IgD-negative memory B cell (primary cell): ENCODE measurements at regions not wholly inside any gene's neighbourhood (a gene's known extent, or its start where the extent isn't known, plus 50 kb on each side); places are given as distances from the start of the nearest gene placed in this dataset.

Experiments
- H3K27ac Mint-ChIP-seq, 3 donors: one replicate each; pipeline ENCODE4 v1.8.0; 2020 to 2022; ENCODE audit warnings: mild to moderate bottlenecking in 3 of 3, mixed read lengths in 3 of 3, moderate library complexity in 1 of 3
- H3K27me3 Mint-ChIP-seq: one replicate; pipeline ENCODE4 v1.8.0; 2021; ENCODE audit warnings: mixed read lengths
- H3K36me3 Mint-ChIP-seq: one replicate; pipeline ENCODE4 v1.8.0; 2020; ENCODE audit warnings: mild to moderate bottlenecking, mixed read lengths
- H3K4me1 Mint-ChIP-seq, 3 donors: one replicate each; pipeline ENCODE4 v1.8.0; 2020 to 2022; ENCODE audit warnings: mixed read lengths in 3 of 3, mild to moderate bottlenecking in 1 of 3
- H3K4me3 Mint-ChIP-seq, 4 donors: one replicate each; pipeline ENCODE4 v1.8.0; 2020 to 2022; ENCODE audit warnings: mild to moderate bottlenecking in 4 of 4, mixed read lengths in 4 of 4, moderate library complexity in 3 of 4
- H3K9me3 Mint-ChIP-seq, 3 donors: one replicate each; pipeline ENCODE4 v1.8.0; 2020 to 2021; ENCODE audit warnings: mixed read lengths in 3 of 3, mild to moderate bottlenecking in 1 of 3

- Mint-ChIP-seq H3K27me3 (no peaks in the 10 kb centered on the region), H3K9me3 (no peaks in the 10 kb centered on the region), H3K27ac (no peak overlapping the region), H3K4me3 (no peak overlapping the region), H3K4me1 (peaks cover 0 to 4% (median 2%) of the 10 kb centered on the region in 3 donors), H3K36me3 (no peaks in the 10 kb centered on the region)
These were observed 159.4 kb downstream of the UBE2E3 start for GRCh38 chr2:181139831-181140230.

- H3K27ac Mint-ChIP-seq: no peak overlapping the region
- no peaks in the 10 kb centered on the region for H3K27me3 Mint-ChIP-seq
- H3K36me3 Mint-ChIP-seq: peaks cover 1% of the 10 kb centered on the region
- H3K4me1 Mint-ChIP-seq: peaks cover 0 to 4% (median 2%) of the 10 kb centered on the region in 3 donors
- no peaks in the 10 kb centered on the region for H3K9me3 Mint-ChIP-seq
- no peak overlapping the region for H3K4me3 Mint-ChIP-seq
These were observed 160.0 kb downstream of the UBE2E3 start for GRCh38 chr2:181140414-181140813.

GRCh38 chr2:181140928-181141327, 160.5 kb downstream of the UBE2E3 start:
- Mint-ChIP-seq H3K27me3 (no peaks in the 10 kb centered on the region), H3K4me3 (no peak overlapping the region), H3K4me1 (peaks cover 0 to 4% (median 3%) of the 10 kb centered on the region in 3 donors), H3K36me3 (peaks cover 1% of the 10 kb centered on the region), H3K27ac (no peak overlapping the region), H3K9me3 (no peaks in the 10 kb centered on the region)

GRCh38 chr2:181141676-181142075, 161.3 kb downstream of the UBE2E3 start:
- Mint-ChIP-seq H3K4me3 (peak overlapping the region in 2 of 4 donors; percentile 10 to 23), H3K9me3 (no peaks in the 10 kb centered on the region), H3K27ac (peak overlapping the region in 1 of 3 donors; percentile 61)

GRCh38 chr2:181142514-181142913, 162.1 kb downstream of the UBE2E3 start:
- Mint-ChIP-seq H3K9me3 (no peaks in the 10 kb centered on the region), H3K27ac (no peak overlapping the region)

More at GRCh38 chr2:181141676-181142075, 161.3 kb downstream of the UBE2E3 start:
- Mint-ChIP-seq H3K27me3 (no peaks in the 10 kb centered on the region), H3K4me1 (peaks cover 0 to 4% (median 4%) of the 10 kb centered on the region in 3 donors), H3K36me3 (peaks cover 1% of the 10 kb centered on the region)

GRCh38 chr2:181143790-181144300, 163.4 kb downstream of the UBE2E3 start:
- H3K27me3 Mint-ChIP-seq: no peaks in the 10 kb centered on the region
- no peak overlapping the region for H3K4me3 Mint-ChIP-seq
- peaks cover 1% of the 10 kb centered on the region for H3K36me3 Mint-ChIP-seq
- no peaks in the 10 kb centered on the region for H3K9me3 Mint-ChIP-seq
- H3K27ac Mint-ChIP-seq: peak overlapping the region in 1 of 3 donors; percentile 35
- peaks cover 0 to 4% (median 4%) of the 10 kb centered on the region in 3 donors for H3K4me1 Mint-ChIP-seq

More at GRCh38 chr2:181142514-181142913, 162.1 kb downstream of the UBE2E3 start:
- Mint-ChIP-seq H3K36me3 (peaks cover 1% of the 10 kb centered on the region), H3K27me3 (no peaks in the 10 kb centered on the region), H3K4me1 (peaks cover 0 to 4% (median 4%) of the 10 kb centered on the region in 3 donors), H3K4me3 (peak overlapping the region in 2 of 4 donors; percentile 0 to 49)

GRCh38 chr2:181145645-181146044, 165.2 kb downstream of the UBE2E3 start:
- H3K4me3 Mint-ChIP-seq: no peak overlapping the region
- H3K27ac Mint-ChIP-seq: no peak overlapping the region
- peaks cover 1% of the 10 kb centered on the region for H3K36me3 Mint-ChIP-seq
- no peaks in the 10 kb centered on the region for H3K9me3 Mint-ChIP-seq
- no peaks in the 10 kb centered on the region for H3K27me3 Mint-ChIP-seq
- peaks cover 0 to 4% (median 4%) of the 10 kb centered on the region in 3 donors for H3K4me1 Mint-ChIP-seq

GRCh38 chr2:181146171-181146570, 165.8 kb downstream of the UBE2E3 start:
- peaks cover 0 to 4% (median 4%) of the 10 kb centered on the region in 3 donors for H3K4me1 Mint-ChIP-seq

GRCh38 chr2:181149056-181149455, 168.7 kb downstream of the UBE2E3 start:
- no peaks in the 10 kb centered on the region for H3K27me3 Mint-ChIP-seq
- peaks cover 0 to 4% (median 2%) of the 10 kb centered on the region in 3 donors for H3K4me1 Mint-ChIP-seq
- no peak overlapping the region for H3K4me3 Mint-ChIP-seq
- H3K36me3 Mint-ChIP-seq: peaks cover 1% of the 10 kb centered on the region
- H3K27ac Mint-ChIP-seq: no peak overlapping the region
- H3K9me3 Mint-ChIP-seq: no peaks in the 10 kb centered on the region

More at GRCh38 chr2:181146171-181146570, 165.8 kb downstream of the UBE2E3 start:
- H3K27me3 Mint-ChIP-seq: no peaks in the 10 kb centered on the region
- H3K27ac Mint-ChIP-seq: no peak overlapping the region
- no peaks in the 10 kb centered on the region for H3K9me3 Mint-ChIP-seq
- peaks cover 1% of the 10 kb centered on the region for H3K36me3 Mint-ChIP-seq
- H3K4me3 Mint-ChIP-seq: no peak overlapping the region

- peaks cover 0 to 6% (median 2%) of the 10 kb centered on the region in 3 donors for H3K4me1 Mint-ChIP-seq
- peaks cover 2 to 4% (median 4%) of the 10 kb centered on the region in 3 donors for H3K9me3 Mint-ChIP-seq
- H3K4me3 Mint-ChIP-seq: no peak overlapping the region
- peaks cover 3% of the 10 kb centered on the region for H3K36me3 Mint-ChIP-seq
- H3K27ac Mint-ChIP-seq: peak overlapping the region in 1 of 3 donors; percentile 59
- no peaks in the 10 kb centered on the region for H3K27me3 Mint-ChIP-seq
These were observed 171.8 kb downstream of the UBE2E3 start for GRCh38 chr2:181152226-181152625.

GRCh38 chr2:181152701-181153100, 172.3 kb downstream of the UBE2E3 start:
- H3K27ac Mint-ChIP-seq: no peak overlapping the region
- H3K4me3 Mint-ChIP-seq: no peak overlapping the region
- H3K4me1 Mint-ChIP-seq: peaks cover 0 to 6% (median 2%) of the 10 kb centered on the region in 3 donors
- no peaks in the 10 kb centered on the region for H3K27me3 Mint-ChIP-seq
- peaks cover 2 to 4% (median 4%) of the 10 kb centered on the region in 3 donors for H3K9me3 Mint-ChIP-seq
- peaks cover 3% of the 10 kb centered on the region for H3K36me3 Mint-ChIP-seq

- Mint-ChIP-seq H3K27me3 (no peaks in the 10 kb centered on the region), H3K36me3 (peaks cover 3% of the 10 kb centered on the region), H3K27ac (no peak overlapping the region), H3K4me1 (peaks cover 2 to 6% (median 5%) of the 10 kb centered on the region in 3 donors), H3K9me3 (peaks cover 4 to 9% (median 4%) of the 10 kb centered on the region in 3 donors), H3K4me3 (no peak overlapping the region)
These were observed 173.5 kb downstream of the UBE2E3 start for GRCh38 chr2:181153886-181154285.

GRCh38 chr2:181157326-181157725, 176.9 kb downstream of the UBE2E3 start:
- Mint-ChIP-seq H3K27ac (peak overlapping the region in 1 of 3 donors; percentile 32), H3K4me1 (peaks cover 2 to 5% (median 5%) of the 10 kb centered on the region in 3 donors), H3K4me3 (no peak overlapping the region), H3K27me3 (no peaks in the 10 kb centered on the region), H3K9me3 (peaks cover 4 to 9% (median 4%) of the 10 kb centered on the region in 3 donors), H3K36me3 (peaks cover 3% of the 10 kb centered on the region)

- H3K4me1 Mint-ChIP-seq: peaks cover 2 to 5% (median 2%) of the 10 kb centered on the region in 3 donors
- no peaks in the 10 kb centered on the region for H3K27me3 Mint-ChIP-seq
- peaks cover 3% of the 10 kb centered on the region for H3K36me3 Mint-ChIP-seq
- no peak overlapping the region for H3K4me3 Mint-ChIP-seq
- H3K9me3 Mint-ChIP-seq: peaks cover 4 to 9% (median 4%) of the 10 kb centered on the region in 3 donors
- H3K27ac Mint-ChIP-seq: no peak overlapping the region
These were observed 178.0 kb downstream of the UBE2E3 start for GRCh38 chr2:181158427-181158826.

- Mint-ChIP-seq H3K36me3 (peaks cover 4% of the 10 kb centered on the region), H3K4me3 (no peak overlapping the region), H3K27ac (no peak overlapping the region), H3K4me1 (peaks cover 20 to 27% (median 25%) of the 10 kb centered on the region in 3 donors), H3K9me3 (peaks cover 4 to 11% (median 6%) of the 10 kb centered on the region in 3 donors), H3K27me3 (no peaks in the 10 kb centered on the region)
These were observed 181.2 kb downstream of the UBE2E3 start for GRCh38 chr2:181161615-181162014.

GRCh38 chr2:181163139-181163538, 182.7 kb downstream of the UBE2E3 start:
- peaks cover 2 to 11% (median 3%) of the 10 kb centered on the region in 3 donors for H3K9me3 Mint-ChIP-seq
- H3K4me3 Mint-ChIP-seq: peak overlapping the region in 1 of 4 donors; percentile 36
- H3K27me3 Mint-ChIP-seq: no peaks in the 10 kb centered on the region
- H3K4me1 Mint-ChIP-seq: peaks cover 18 to 27% (median 23%) of the 10 kb centered on the region in 3 donors
- no peak overlapping the region for H3K27ac Mint-ChIP-seq
- H3K36me3 Mint-ChIP-seq: peaks cover 8% of the 10 kb centered on the region
